GM18498 (cell line): ENCODE measurements at regions not wholly inside any gene's neighbourhood (a gene's known extent, or its start where the extent isn't known, plus 50 kb on each side); places are given as distances from the start of the nearest gene placed in this dataset.
"Not testable (repeated sequence)": the region's sequence is repeated elsewhere in the genome, so short reads cannot be mapped to it uniquely, and the experiment has no call there.

Experiments
- ATAC-seq: cut with Tn5 transposase; IDR thresholded peaks from one replicate; pipeline ENCODE4 v1.9.1; 2021; ENCODE audit warnings: mild to moderate bottlenecking, moderate library complexity; ENCODE audit not compliant: unreplicated experiment

DNA sequence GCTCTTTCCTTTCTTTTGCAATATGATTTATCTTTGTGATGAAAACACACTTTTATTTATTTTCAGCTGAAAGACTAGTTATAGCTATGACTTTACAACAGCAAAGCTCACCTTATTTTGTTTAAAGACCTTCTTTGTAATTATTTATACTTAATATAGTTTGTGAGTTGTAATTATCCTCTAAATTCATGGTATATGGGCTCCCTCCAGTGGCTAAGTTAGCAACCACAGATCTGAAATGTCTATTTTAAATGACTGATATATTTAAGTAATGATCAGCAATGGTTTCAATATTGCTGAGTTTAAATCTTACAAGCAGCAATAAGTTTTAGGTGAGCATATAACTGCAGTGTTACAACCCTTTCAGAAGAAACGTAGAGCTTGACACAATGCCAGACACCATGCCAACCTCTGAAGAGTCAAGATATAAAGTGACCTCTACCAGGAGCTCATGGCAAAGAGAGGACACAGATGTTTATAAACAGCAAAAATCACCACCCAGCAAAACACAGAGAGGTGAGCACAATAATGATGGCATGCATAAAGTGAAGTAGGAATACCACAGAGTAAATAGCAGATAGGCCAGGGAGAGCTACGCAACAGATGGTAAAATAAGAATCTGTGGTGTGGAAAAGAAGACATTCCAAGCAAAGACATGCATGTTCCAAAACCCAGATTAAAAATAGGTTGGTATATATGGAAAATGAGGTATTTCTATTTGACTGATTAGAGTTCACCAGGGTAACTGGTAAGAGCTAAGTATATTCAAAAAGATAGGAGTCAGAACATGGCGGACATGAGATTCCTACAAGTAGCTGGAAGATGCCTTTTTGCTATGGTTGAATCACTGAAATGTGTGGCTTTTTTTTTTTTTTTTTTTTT, 143.7 kb upstream of the ZNF385D start:
- no peak for ATAC-seq

DNA sequence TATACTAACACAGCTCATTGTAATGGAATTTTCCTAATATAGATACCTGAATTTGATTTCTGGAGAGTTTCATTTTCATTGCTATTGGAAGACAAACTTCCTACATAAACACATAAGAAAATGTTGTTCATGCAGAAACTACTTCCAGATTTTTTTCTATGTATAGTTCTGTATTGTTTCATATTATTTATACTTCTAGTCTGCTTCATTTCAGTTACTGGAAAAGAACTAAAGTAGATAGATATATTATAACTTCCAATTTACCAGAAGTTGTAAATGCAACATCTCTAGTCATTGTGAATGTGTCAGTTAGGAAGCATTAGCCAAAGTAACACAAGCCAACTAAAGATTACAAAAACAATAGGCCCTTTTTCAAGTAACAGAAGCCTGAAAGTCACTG, 147.3 kb upstream of the ZNF385D start:
- ATAC-seq, result no peak

GRCh38 chr3:21901484-21901883, 150.5 kb upstream of the ZNF385D start:
- no peak for ATAC-seq

DNA sequence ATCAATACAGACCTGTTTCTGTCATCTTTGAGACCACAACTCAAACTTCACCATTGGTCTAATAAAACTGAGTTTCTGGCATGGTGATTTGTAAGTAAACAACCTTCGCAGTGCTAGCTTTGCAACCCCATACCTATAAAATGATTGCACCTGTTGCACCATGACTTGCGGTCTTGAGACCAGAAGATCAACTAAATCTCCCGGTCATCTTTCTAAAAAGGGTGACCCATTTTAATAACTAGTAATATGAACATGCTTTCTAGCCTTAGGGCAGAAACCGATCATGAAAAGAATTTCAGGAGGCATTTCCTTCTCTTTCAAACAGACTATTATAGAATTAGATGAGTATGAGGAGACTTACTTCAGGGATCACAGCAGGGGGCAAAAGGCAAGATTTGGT, 151.9 kb upstream of the ZNF385D start:
- ATAC-seq, result no peak

- ATAC-seq, result no peak
Observed at GRCh38 chr3:21909096-21909495, 158.1 kb upstream of the ZNF385D start.

- ATAC-seq, result no peak
Observed at GRCh38 chr3:21912711-21913110, 161.7 kb upstream of the ZNF385D start.

DNA sequence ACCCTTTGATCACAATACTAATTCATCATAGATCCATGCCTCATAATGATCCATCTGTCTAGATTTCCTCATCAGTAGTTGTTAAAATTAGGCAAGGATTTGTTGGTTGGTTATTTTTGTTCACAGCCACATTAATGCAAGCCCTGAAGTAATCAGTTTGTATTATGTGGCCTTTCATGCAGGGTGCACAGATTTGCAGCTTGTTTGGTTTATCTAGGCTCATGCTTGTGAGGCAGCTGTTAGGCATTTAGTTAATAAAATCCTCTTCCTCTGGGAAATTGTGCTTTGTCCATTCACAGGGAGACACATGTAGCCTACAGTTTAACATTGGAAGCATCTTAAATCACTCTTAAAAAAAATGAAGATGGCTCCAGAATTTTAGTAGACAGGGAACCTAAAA, 162.8 kb upstream of the ZNF385D start:
- no peak for ATAC-seq

DNA sequence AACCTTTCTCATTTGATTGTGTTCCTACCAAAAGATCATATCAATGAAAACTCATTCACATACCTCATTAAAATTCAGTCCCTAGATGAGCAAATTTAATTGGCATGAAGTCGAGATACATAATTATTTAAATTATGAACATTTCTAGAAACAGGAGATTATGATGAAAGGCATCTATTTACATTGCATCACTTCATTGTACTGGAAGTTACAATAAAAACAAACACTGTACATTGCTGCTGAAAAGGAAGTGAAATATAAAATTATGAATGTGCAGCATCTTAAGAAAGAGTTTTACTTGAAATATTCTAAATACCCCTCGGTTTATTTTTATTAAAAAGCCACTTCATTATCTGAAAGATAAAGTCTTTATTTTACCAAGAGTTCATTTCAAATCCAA, 163.4 kb upstream of the ZNF385D start:
- no peak for ATAC-seq

GRCh38 chr3:21919383-21919782, 168.4 kb upstream of the ZNF385D start:
- no peak for ATAC-seq

- no peak for ATAC-seq
Observed at GRCh38 chr3:21920421-21920861, 169.4 kb upstream of the ZNF385D start.

- ATAC-seq, result not testable (repeated sequence)
Observed at GRCh38 chr3:21923156-21923555, 172.1 kb upstream of the ZNF385D start.

DNA sequence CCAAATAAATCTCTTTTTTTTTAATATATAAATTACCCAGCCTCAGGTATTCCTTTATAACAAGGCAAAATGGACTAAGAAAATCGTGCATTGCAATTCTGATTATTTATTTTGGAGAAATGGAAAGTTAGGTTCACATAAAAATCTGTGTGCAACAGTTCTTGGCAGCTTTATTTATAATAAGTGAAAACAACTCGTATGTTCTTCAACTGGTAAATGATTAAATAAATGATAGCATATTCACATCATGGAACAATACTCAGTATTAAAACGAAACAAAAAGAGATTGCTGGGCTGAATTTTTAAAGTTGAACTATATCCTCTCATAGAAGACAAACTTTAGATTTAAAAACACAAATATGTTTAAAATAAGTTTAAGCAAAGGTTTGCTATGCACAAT, 176.3 kb upstream of the ZNF385D start:
- no peak for ATAC-seq

DNA sequence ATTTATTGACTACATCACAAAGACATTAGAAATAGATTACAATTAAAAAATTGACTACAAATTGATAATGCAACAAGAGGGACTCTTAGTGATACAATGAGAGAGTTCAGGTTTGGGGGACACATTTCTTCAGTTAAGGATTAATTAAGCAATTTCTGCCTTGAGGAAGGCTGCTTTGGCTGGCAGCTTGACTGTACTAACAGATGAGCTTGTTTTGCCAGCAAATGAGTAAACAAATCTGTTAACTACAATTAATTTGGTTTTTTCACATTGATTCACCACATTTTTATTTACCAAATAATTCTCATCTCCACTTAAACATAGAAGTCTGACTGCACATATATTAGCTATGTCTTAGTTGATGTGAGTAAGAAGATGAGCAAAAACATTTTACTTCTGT, 183.6 kb upstream of the ZNF385D start:
- ATAC-seq, result no peak

- ATAC-seq, result no peak
Observed at GRCh38 chr3:21936207-21936606, 185.2 kb upstream of the ZNF385D start.

DNA sequence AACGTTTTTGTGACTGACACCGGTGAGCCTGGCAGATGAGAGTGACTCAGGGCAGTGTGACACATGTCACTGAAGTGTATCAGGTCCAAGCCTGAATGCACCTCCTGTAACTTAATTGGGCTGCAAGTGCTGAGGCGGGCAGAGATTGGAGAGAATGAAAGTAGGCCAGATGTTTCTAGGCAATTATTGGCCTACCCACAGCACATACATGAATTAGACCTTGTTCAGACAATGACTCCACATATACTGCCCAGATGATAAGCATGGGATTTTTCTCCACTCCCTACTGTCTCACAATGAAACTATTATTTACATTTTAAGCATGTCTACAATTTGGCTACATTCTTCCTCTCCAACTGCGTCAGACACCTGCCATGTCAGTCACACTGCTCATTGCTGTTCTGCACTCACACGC, 187.3 kb upstream of the ZNF385D start:
- no peak for ATAC-seq

- no peak for ATAC-seq
Observed at GRCh38 chr3:21942328-21942727, 191.3 kb upstream of the ZNF385D start.

DNA sequence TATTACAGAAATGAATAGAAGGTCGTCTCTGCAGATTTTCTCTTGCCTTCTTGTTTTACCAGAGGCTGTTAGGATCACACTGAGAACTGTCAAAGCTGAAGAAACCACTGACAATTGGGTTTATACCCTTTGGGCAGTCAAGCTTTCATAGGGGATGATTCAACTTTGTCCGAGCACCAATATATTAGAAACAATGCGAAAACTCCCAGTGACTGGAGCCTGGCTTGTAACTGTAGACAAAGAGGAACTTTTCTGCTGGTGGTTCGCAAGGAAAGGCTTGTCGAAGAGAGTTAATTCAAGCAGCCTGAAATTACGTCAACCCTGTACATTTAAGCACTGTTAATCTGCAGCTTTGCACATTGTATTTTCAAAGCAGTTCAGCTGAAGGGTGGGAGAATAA, 193.2 kb upstream of the ZNF385D start:
- no peak for ATAC-seq

- ATAC-seq, result no peak
Observed at GRCh38 chr3:21952856-21953255, 201.8 kb upstream of the ZNF385D start.

- no peak for ATAC-seq
Observed at GRCh38 chr3:21954709-21955108, 203.7 kb upstream of the ZNF385D start.

GRCh38 chr3:21955406-21955805, 204.4 kb upstream of the ZNF385D start:
- no peak for ATAC-seq

- no peak for ATAC-seq
Observed at GRCh38 chr3:21960033-21960432, 209.0 kb upstream of the ZNF385D start.

- ATAC-seq, result no peak
Observed at GRCh38 chr3:21962456-21962855, 211.4 kb upstream of the ZNF385D start.

DNA sequence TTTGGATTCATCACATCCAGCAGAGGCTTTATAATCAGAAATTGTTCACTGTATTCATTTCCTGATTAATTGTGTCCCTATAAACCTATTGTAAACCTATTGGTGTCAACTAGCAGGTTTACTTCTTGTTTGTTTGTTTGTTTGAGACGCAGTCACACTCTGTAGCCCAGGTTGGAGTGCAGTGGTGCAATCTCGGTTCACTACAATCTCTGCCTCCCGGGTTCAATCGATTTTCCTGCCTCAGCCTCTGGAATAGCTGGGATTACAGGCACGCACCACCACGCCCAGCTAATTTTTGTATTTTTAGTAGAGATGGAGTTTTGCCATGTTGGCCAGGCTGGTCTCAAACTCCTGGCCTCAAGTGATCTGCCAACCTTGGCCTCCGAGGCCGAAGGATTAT, 215.4 kb upstream of the ZNF385D start:
- not testable (repeated sequence) for ATAC-seq
